ENCODE measurements at regions not wholly inside any gene's neighbourhood (a gene's known extent, or its start where the extent isn't known, plus 50 kb on each side); places are given as distances from the start of the nearest gene placed in this dataset.

- intact Hi-C loops (cut with DNase I; ENCODE audit: low total_unique reads), result no loop called here
- WGBS, 5 donors, result 70 to 86% (median 82%) methylated on average over 3 of the region's 3 CpGs
Observed at GRCh38 chr6:44599672-44600071, 212.2 kb downstream of the CDC5L start.

GRCh38 chr6:44603044-44603686, 215.7 kb downstream of the CDC5L start:
- Histone ChIP-seq H3K36me3 (no peaks in the 10 kb centered on the region), H3K9me3 (no peaks in the 10 kb centered on the region), H3K27me3 (replicated peaks in 1 of 7) (peaks cover 0 to 8% (median 0%) of the 10 kb centered on the region in 7 donors), H3K27ac (no peak overlapping the region), H3K4me3 (no peak overlapping the region), H3K4me1 (no peaks in the 10 kb centered on the region)
- DNase-seq, result no peak
- TF ChIP-seq POLR2AphosphoS5 (IDR thresholded peaks at IDR 0.05) (no peak), POLR2A (IDR thresholded peaks at IDR 0.05) (no peak), CTCF (IDR thresholded peaks at IDR 0.05 in 8 of 11, conservative IDR thresholded peaks at IDR 0.05 in 3 of 11) (no peak)
- intact Hi-C loops (cut with DNase I; ENCODE audit: low total_unique reads), result no loop called here
- WGBS, 5 donors, result 73 to 82% (median 76%) methylated on average over 9 of the region's 9 CpGs

More at GRCh38 chr6:44599672-44600071, 212.2 kb downstream of the CDC5L start:
- Histone ChIP-seq H3K27me3 (replicated peaks in 1 of 7) (peaks cover 0 to 8% (median 0%) of the 10 kb centered on the region in 7 donors), H3K9me3 (no peaks in the 10 kb centered on the region), H3K27ac (no peak overlapping the region), H3K4me1 (no peaks in the 10 kb centered on the region), H3K4me3 (no peak overlapping the region), H3K36me3 (no peaks in the 10 kb centered on the region)
- TF ChIP-seq POLR2A (IDR thresholded peaks at IDR 0.05) (no peak), CTCF (IDR thresholded peaks at IDR 0.05 in 8 of 11, conservative IDR thresholded peaks at IDR 0.05 in 3 of 11) (no peak), POLR2AphosphoS5 (IDR thresholded peaks at IDR 0.05) (no peak)
- DNase-seq, result no peak

- Histone ChIP-seq H3K4me3 (no peak overlapping the region), H3K9me3 (no peaks in the 10 kb centered on the region), H3K4me1 (no peaks in the 10 kb centered on the region), H3K36me3 (no peaks in the 10 kb centered on the region), H3K27me3 (replicated peaks in 1 of 7) (peaks cover 0 to 4% (median 0%) of the 10 kb centered on the region in 7 donors), H3K27ac (no peak overlapping the region)
- TF ChIP-seq POLR2A (IDR thresholded peaks at IDR 0.05), result no peak
- no peak for TF ChIP-seq CTCF (IDR thresholded peaks at IDR 0.05 in 8 of 11, conservative IDR thresholded peaks at IDR 0.05 in 3 of 11)
- TF ChIP-seq POLR2AphosphoS5 (IDR thresholded peaks at IDR 0.05), result no peak
- no peak for DNase-seq
- WGBS, 5 donors, result 77 to 88% (median 82%) methylated on average over 6 to 8 of the region's 8 CpGs
- intact Hi-C loops (cut with DNase I; ENCODE audit: low total_unique reads), result no loop called here
Observed at GRCh38 chr6:44606504-44606903, 219.0 kb downstream of the CDC5L start.

GRCh38 chr6:44606976-44607375, 219.5 kb downstream of the CDC5L start:
- no peaks in the 10 kb centered on the region for H3K4me1 ChIP-seq
- intact Hi-C loops (cut with DNase I; ENCODE audit: low total_unique reads), result no loop called here
- WGBS, 5 donors, result 71 to 93% (median 82%) methylated on average over 6 of the region's 6 CpGs
- no peak overlapping the region for H3K27ac ChIP-seq
- DNase-seq, result no peak
- H3K4me3 ChIP-seq, result no peak overlapping the region
- H3K36me3 ChIP-seq, result no peaks in the 10 kb centered on the region
- no peaks in the 10 kb centered on the region for H3K9me3 ChIP-seq
- TF ChIP-seq POLR2A (IDR thresholded peaks at IDR 0.05) (no peak), CTCF (IDR thresholded peaks at IDR 0.05 in 8 of 11, conservative IDR thresholded peaks at IDR 0.05 in 3 of 11) (no peak), POLR2AphosphoS5 (IDR thresholded peaks at IDR 0.05) (no peak)
- peaks cover 0 to 4% (median 0%) of the 10 kb centered on the region in 7 donors for H3K27me3 ChIP-seq (replicated peaks in 1 of 7)
